Stomach (tissue), 8 donors: ENCODE measurements at regions not wholly inside any gene's neighbourhood (a gene's known extent, or its start where the extent isn't known, plus 50 kb on each side); places are given as distances from the start of the nearest gene placed in this dataset.

ENCODE experiments used
- DNase-seq, 2 donors: peaks; one replicate each; pipeline versions ENCODE4 v3.0.0 to v3.0.0-alpha.2; 2013 to 2019
- H3K27ac ChIP-seq, 5 donors: fragments of 200-600 bp in 4 of 5; sonication (generic) in 4 of 5; one replicate each; pipeline ENCODE4 v1.5.1; 2013 to 2019; ENCODE audit warnings: mild to moderate bottlenecking in 1 of 5, moderate library complexity in 1 of 5
- H3K27me3 ChIP-seq, 3 donors: fragments of 200-600 bp; sonication (generic); one replicate each; pipeline ENCODE4 v1.5.1; 2017 to 2019; ENCODE audit warnings: mixed run types in 1 of 3
- H3K36me3 ChIP-seq, 4 donors: fragments of 200-600 bp; sonication (generic); 1 replicate in 3 of 4; 2 replicates in 1 of 4; pipeline ENCODE4 v1.5.1; 2016 to 2019
- H3K4me1 ChIP-seq, 4 donors: fragments of 200-600 bp; sonication (generic); one replicate each; pipeline ENCODE4 v1.5.1; 2016 to 2019
- H3K4me3 ChIP-seq, 4 donors: fragments of 200-600 bp; sonication (generic) in 3 of 4; one replicate each; pipeline ENCODE4 v1.5.1; 2016 to 2019; ENCODE audit warnings: mild to moderate bottlenecking in 1 of 4
- H3K9me3 ChIP-seq, 4 donors: fragments of 200-600 bp; sonication (generic); one replicate each; pipeline ENCODE4 v1.5.1; 2016 to 2019
- CTCF ChIP-seq, 7 experiments: fragments of 450-650 bp in 4 of 7; fragments of 200-600 bp in 3 of 7; sonication (generic) in 3 of 7; IDR thresholded peaks; one replicate each; pipeline ENCODE4 v1.5.1; 2016 to 2019; ENCODE audit warnings: antibody characterized with exemption in 7 of 7, control low read depth in 2 of 7, mild to moderate bottlenecking in 1 of 7
- EP300 ChIP-seq: sonication (generic); formaldehyde crosslinking; IDR thresholded peaks from one replicate; pipeline ENCODE4 v1.6.1; 2017; ENCODE audit warnings: antibody characterized with exemption
- POLR2A ChIP-seq, 4 donors: fragments of 450-650 bp; IDR thresholded peaks; one replicate each; pipeline ENCODE4 v1.6.1; 2016; ENCODE audit warnings: antibody characterized with exemption in 4 of 4, control low read depth in 2 of 4, mild to moderate bottlenecking in 1 of 4, moderate library complexity in 1 of 4
- POLR2AphosphoS5 ChIP-seq, 3 donors: sonication (generic); formaldehyde crosslinking; IDR thresholded peaks; one replicate each; pipeline ENCODE4 v1.6.1; 2016; ENCODE audit warnings: antibody characterized with exemption in 3 of 3
- WGBS, 5 donors: extraction: QIAGEN DNeasy Blood & Tissue Kit in 3 of 5; methylation state at CpG; one replicate each; pipeline versions ENCODE4 v1.1.5 to v1.1.7; 2013 to 2018; 5-methylcytosine and 5-hydroxymethylcytosine counted together
- intact Hi-C: fragments of 100-400 bp; cut with DNase I; formaldehyde crosslinking; loops from one replicate; pipeline ENCODE4 v1.15.1; 2023; ENCODE audit warnings: low total_unique reads
- donor health status: healthy with polysubstance abuse.
- donor health status: Bipolar disorder and iron deficiency.
- donor health status: healthy.

GRCh38 chr4:24002330-24002966, 112.6 kb upstream of the PPARGC1A start:
- 68 to 73% (median 70%) methylated on average over 7 of the region's 7 CpGs for WGBS, 5 donors
- Histone ChIP-seq H3K9me3 (no peaks in the 10 kb centered on the region), H3K4me3 (no peak overlapping the region), H3K4me1 (no peaks in the 10 kb centered on the region), H3K36me3 (no peaks in the 10 kb centered on the region), H3K27ac (no peak overlapping the region), H3K27me3 (no peaks in the 10 kb centered on the region)
- TF ChIP-seq CTCF (IDR thresholded peaks at IDR 0.05) (no peak), POLR2AphosphoS5 (IDR thresholded peaks at IDR 0.05) (no peak), EP300 (no peak), POLR2A (IDR thresholded peaks at IDR 0.05) (no peak)
- intact Hi-C loops = no loop called here
- DNase-seq = peak in 1 of 2 donors; percentile 25

- Histone ChIP-seq H3K4me1 (no peaks in the 10 kb centered on the region), H3K27ac (no peak overlapping the region), H3K9me3 (no peaks in the 10 kb centered on the region), H3K4me3 (no peak overlapping the region), H3K27me3 (no peaks in the 10 kb centered on the region), H3K36me3 (no peaks in the 10 kb centered on the region)
- whole genome bisulfite sequencing, 5 donors = 57 to 63% (median 60%) methylated on average over 8 of the region's 8 CpGs
- intact Hi-C loops = no loop called here
- DNase-seq = no peak
- TF ChIP-seq EP300 (no peak), POLR2AphosphoS5 (IDR thresholded peaks at IDR 0.05) (no peak), POLR2A (IDR thresholded peaks at IDR 0.05) (no peak), CTCF (IDR thresholded peaks at IDR 0.05) (no peak)
Observed at GRCh38 chr4:24001486-24002329, 111.9 kb upstream of the PPARGC1A start.

GRCh38 chr4:24000470-24000831, 110.6 kb upstream of the PPARGC1A start:
- Histone ChIP-seq H3K27ac (no peak overlapping the region), H3K36me3 (no peaks in the 10 kb centered on the region), H3K4me1 (no peaks in the 10 kb centered on the region), H3K27me3 (no peaks in the 10 kb centered on the region), H3K9me3 (no peaks in the 10 kb centered on the region), H3K4me3 (no peak overlapping the region)
- 79 to 90% (median 82%) methylated on average over 3 of the region's 3 CpGs for WGBS, 5 donors
- no peak for DNase-seq
- intact Hi-C loops = no loop called here
- TF ChIP-seq POLR2A (IDR thresholded peaks at IDR 0.05) = no peak

- intact Hi-C loops = no loop called here
- DNase-seq = no peak
- WGBS, 5 donors = 82 to 89% (median 85%) methylated on average over 17 of the region's 17 CpGs
Observed at GRCh38 chr4:23999714-24000469, 110.0 kb upstream of the PPARGC1A start.

More at GRCh38 chr4:23999714-24000469, 110.0 kb upstream of the PPARGC1A start:
- H3K36me3 ChIP-seq = no peaks in the 10 kb centered on the region
- no peaks in the 10 kb centered on the region for H3K4me1 ChIP-seq
- no peaks in the 10 kb centered on the region for H3K27me3 ChIP-seq
- no peak overlapping the region for H3K4me3 ChIP-seq
- no peak overlapping the region for H3K27ac ChIP-seq
- H3K9me3 ChIP-seq = no peaks in the 10 kb centered on the region
- TF ChIP-seq POLR2AphosphoS5 (IDR thresholded peaks at IDR 0.05) (no peak), POLR2A (IDR thresholded peaks at IDR 0.05) (no peak), CTCF (IDR thresholded peaks at IDR 0.05) (no peak), EP300 (no peak)
